GM11168 (cell line): ENCODE measurements at regions not wholly inside any gene's neighbourhood (a gene's known extent, or its start where the extent isn't known, plus 50 kb on each side); places are given as distances from the start of the nearest gene placed in this dataset.

ENCODE experiments used
- in situ Hi-C: fragments of 300-500 bp; cut with MboI; formaldehyde crosslinking; loops from one replicate; pipeline ENCODE4 v1.12.0; 2022; ENCODE audit warnings: low sequenced_read_pairs; ENCODE audit not compliant: unreplicated experiment

- in situ Hi-C loops, result loop anchor here (5.0 kb wide), 1 partner anchor 40 kb away; no protein-coding TSS in a partner anchor
Observed at GRCh38 chr1:182137546-182137945, 76.0 kb upstream of the ZNF648 start.

DNA sequence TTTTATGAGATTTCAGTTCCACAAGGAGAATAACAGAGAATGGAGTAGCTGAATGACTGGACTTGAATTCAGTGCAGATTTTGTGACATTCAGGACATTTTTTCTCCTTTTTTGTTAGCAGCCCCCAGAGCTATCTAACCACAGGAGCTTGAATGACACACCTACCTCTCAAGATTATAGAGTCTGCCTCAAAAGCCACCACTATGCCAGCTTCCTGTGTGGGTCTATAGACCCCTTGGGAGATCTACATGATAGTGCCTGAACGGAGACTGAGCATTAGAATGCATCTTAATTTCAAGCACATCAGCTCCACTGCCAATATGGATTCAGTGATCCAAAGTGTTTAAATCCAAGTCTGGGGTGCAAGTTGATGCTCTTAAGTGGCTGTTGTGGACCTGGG, 74.4 kb upstream of the ZNF648 start:
- in situ Hi-C loops, result loop anchor here (5.0 kb wide), 1 partner anchor 39 kb away; no protein-coding TSS in a partner anchor

- in situ Hi-C loops, result no loop called here
Observed at GRCh38 chr1:182134257-182134656, 72.7 kb upstream of the ZNF648 start.

DNA sequence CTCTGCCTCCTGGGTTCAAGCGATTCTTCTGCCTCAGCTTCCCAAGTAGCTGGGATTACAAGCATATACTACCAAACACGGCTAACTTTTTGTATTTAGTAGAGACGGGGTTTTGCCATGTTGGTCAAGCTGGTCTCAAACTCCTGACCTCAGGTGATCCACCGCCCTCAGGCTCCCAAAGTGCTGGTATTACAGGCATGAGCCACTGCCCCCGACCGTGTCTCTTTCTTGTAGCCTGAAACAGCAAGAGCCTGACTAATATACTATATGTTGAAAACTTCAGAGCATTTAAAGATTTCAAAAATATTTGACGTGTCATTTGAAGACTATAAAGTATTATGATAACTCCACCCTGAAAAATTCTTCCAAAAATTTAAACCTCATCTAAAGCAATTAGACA, 71.7 kb upstream of the ZNF648 start:
- in situ Hi-C loops, result no loop called here

GRCh38 chr1:182129398-182129797, 67.9 kb upstream of the ZNF648 start:
- in situ Hi-C loops, result no loop called here

DNA sequence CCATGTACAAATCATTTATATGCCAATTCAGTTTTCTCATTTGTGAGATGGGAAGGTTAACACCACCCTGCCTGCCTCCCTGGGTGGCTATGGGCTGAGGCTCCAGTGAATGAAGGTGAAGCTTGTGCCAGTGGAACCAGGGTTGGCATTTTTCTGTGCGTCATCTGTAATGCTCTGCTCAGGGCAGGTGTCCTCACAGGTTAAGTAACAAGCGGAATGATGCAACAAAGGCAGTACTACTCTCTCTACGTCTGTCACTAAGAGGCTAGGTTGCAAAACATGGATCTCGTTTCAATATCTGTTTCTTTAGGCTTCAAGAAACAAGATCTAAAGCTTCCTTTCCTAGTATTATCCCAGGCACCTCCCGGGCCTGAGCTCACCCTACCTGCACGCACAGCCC, 67.0 kb upstream of the ZNF648 start:
- in situ Hi-C loops, result no loop called here

- in situ Hi-C loops, result no loop called here
Observed at GRCh38 chr1:182127656-182128055, 66.1 kb upstream of the ZNF648 start.

DNA sequence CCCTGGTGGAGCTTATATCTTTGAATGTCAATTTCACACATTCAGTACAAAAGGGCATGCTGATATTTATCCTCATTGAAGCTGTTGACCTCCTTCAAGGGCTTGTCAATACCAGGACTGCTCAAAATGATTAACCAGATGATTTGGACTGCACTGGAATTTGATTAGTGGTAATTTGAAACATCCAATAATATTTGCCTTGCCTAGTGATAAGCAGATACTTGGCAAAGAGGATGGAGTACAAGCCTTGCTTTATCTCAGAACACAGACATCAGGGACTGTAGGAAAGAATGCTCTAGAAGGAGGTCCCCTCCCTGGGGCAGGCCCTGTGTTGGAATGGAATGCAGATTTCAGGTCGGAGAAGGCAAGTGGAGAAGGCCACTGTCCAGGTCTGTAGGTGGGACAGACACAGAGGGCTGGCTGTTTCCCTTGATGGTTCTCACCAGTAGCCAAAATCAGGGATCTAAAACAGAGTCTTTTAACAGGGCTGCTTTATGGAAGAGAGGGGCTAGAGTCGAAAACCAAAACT, 64.8 kb upstream of the ZNF648 start:
- in situ Hi-C loops, result no loop called here

DNA sequence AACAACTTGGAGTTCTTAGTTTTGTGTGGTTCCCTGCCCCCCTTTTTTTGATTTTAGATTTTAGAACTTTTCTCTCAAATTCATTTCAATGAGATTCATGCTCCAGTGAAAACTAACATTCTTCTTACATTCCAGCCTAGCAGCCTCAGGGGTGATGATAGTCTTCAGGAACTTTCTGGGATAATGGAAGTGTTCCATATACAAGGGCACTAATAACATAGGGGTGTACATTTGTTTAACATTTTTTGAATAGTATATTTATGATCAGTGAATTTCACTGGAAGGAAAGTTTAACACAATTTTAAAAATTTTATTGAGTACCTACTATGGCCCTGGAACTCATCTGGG, 61.4 kb upstream of the ZNF648 start:
- in situ Hi-C loops, result no loop called here

DNA sequence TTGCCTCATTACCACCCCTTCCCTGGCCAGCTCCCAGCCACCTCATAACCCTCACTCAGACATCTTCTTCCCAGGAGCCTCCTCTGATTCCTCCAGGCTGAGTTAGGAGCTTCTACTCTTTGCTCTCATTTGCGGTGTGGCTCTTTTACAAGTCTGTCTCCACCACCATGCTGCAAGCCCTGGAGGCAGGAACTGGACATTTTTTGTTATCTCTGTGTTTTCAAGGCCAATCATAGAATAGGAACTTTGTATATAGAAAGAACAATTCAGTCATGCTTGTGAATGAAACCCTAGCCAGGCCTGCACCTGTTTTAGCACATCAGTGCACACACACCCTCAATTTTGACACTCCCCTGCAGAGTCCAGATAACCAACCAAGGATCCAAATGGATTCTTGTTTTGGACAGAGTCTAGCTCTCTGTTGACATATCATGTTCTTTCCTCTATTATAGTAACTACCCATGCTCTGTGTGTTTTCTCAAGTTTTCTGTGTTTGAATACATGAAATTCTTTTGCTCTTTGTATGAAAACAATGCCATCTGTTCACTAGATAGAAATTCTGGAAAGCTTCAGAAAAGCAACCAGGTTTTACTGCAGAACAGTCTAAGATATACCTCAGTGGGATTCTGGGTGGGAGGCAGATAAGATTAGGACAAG, 60.9 kb upstream of the ZNF648 start:
- in situ Hi-C loops, result no loop called here

DNA sequence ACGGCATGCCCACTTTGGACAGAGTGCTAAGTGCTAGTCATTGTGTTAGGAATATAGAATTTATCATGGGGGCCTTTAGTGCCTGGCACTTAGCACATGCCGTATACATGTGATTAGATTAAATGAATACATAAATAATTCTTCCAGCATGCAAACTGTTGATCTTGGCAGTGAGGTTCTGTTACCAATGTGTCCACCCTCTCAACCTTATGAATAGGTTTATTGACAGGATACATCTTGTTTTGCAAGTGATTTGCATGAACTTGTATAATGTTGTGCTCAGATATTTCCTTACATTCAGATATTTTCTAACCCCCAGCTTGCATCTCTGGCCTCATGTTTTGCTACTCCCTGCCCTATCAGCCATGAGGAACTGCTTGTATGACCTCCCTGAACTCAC, 60.3 kb upstream of the ZNF648 start:
- in situ Hi-C loops, result no loop called here

DNA sequence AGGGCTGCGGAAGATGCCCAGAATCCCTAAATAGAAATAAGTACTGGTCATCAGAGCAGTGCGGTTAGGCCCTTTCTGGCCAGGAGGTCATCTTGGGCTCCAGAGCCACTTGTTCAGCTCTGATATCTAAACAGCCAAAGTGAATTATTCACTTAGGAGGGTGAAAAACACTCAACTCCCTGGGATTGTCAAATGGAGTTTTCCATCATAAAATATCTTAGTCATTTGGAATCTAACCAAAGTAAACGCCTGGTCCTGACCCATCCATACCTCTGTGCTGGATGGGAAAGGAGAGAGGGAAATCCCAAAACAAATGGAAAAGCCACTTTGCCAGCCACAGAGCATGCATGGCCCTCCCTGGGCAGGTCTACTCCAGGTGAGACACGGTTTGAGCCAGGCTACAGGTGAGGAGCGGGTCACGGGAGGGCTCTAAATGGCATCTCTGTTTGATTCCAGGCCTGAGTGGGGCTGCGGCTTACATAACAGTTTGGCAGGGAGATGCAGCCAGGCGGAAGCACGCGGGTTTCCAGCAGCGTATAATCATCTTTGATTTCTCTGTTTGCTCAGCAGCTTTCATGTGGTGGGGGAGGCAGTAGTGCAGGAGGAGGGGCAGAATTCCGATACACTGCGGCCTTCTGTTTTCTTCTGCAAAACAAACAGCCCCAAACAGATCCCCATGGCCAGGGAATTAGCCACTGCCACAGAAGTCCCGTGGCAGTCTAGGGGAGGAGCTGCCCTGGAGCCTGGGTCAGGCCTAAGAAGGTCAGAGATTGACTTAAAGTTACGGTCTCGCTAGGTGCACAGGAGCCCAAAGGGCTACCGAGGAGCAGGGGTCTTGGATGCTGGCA, 59.1 kb upstream of the ZNF648 start:
- in situ Hi-C loops, result no loop called here

- in situ Hi-C loops, result no loop called here
Observed at GRCh38 chr1:182119631-182120030, 58.1 kb upstream of the ZNF648 start.

GRCh38 chr1:182118851-182119250, 57.3 kb upstream of the ZNF648 start:
- in situ Hi-C loops, result no loop called here

DNA sequence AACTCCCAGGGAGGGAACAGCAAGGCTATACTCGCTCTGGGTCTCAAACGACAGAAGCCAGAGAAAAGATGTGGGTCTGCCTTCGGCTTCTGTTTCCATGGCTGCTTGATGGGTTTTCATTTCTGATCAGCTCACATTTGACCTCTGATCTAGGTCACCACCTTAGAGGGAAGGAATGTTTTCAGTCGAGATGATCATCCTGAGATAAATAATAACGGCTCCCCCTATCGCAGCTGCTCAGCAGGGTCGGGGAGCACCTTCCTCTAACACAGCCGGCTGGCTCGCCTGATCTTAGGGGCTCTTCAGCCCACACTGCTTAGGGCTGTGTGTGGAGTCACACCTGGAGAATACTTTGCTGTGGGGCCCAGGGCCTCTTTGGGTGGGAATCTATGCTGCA, 53.1 kb upstream of the ZNF648 start:
- in situ Hi-C loops, result no loop called here

GRCh38 chr1:182113879-182114626, 52.5 kb upstream of the ZNF648 start:
- in situ Hi-C loops, result no loop called here

DNA sequence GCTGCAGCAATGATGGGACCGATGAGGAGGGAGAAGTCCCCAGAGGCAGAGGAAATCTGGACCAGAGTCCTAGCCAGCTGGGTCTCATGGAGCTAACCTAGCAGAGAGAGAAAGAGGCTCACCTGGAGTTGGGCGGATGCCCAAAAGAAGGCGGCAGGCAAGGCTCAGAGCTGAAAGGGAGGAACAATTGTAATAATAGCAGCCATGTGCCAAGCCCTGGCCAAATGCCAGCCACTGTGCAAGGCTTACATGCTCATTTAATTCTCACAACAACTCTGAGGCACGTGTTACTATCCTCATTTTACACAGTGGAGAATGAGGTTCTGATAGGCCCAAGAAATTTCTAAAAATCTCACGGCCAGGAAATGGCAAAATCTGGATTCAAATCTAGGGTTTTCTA, 50.0 kb upstream of the ZNF648 start:
- in situ Hi-C loops, result no loop called here
